Fibroblast of villous mesenchyme (primary cell): ENCODE measurements at regions not wholly inside any gene's neighbourhood (a gene's known extent, or its start where the extent isn't known, plus 50 kb on each side); places are given as distances from the start of the nearest gene placed in this dataset.
"Not testable (repeated sequence)": the region's sequence is repeated elsewhere in the genome, so short reads cannot be mapped to it uniquely, and the experiment has no call there.

Experiments
- DNase-seq: peaks from one replicate; pipeline ENCODE4 v3.0.0-alpha.2; 2010; ENCODE audit warnings: low read depth
- H3K4me3 ChIP-seq: 2 replicates; pipeline ENCODE4 v1.5.1; 2011; ENCODE audit warnings: low read depth, mild to moderate bottlenecking, low read length
- TF ChIP-seq, protein P1 (sequence below): IDR thresholded peaks from 2 replicates; pipeline ENCODE4 v1.5.1; 2012; ENCODE audit warnings: low read depth, mild to moderate bottlenecking, low read length; ENCODE audit not compliant: insufficient read depth

DNA sequence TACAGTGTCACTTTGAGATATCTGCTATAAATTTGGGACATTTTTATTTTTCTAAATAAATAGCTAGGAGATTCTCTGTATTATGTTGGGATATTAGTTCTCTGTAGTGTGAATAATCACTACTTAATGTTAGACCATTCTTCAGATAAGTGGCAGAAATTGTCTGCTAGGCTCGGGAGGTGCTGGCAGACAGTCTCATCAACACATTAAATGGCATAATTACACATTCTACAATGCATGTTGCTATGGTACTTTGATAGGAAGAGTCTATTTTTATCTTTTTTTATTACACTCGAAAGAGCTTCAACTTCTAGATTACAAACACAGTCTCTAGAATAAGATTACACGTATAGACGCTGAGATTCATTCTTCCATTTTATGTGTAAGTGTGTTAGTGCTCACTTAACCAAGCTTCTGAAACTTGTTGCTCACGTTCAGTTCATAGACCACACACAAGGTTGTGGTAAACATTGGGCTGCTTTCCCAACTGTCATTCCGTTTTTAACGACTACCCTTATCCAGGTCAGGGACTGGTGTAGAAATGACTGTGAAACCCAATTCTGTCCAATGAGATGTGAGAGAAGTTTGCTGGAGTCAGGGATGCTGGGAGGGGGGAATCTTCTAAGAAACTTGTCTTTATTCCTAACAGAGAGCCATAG lies 78.6 kb downstream of the TPBG start:
- H3K4me3 ChIP-seq, result no peak overlapping the region
- DNase-seq, result no peak
- TF ChIP-seq, protein P1, sequence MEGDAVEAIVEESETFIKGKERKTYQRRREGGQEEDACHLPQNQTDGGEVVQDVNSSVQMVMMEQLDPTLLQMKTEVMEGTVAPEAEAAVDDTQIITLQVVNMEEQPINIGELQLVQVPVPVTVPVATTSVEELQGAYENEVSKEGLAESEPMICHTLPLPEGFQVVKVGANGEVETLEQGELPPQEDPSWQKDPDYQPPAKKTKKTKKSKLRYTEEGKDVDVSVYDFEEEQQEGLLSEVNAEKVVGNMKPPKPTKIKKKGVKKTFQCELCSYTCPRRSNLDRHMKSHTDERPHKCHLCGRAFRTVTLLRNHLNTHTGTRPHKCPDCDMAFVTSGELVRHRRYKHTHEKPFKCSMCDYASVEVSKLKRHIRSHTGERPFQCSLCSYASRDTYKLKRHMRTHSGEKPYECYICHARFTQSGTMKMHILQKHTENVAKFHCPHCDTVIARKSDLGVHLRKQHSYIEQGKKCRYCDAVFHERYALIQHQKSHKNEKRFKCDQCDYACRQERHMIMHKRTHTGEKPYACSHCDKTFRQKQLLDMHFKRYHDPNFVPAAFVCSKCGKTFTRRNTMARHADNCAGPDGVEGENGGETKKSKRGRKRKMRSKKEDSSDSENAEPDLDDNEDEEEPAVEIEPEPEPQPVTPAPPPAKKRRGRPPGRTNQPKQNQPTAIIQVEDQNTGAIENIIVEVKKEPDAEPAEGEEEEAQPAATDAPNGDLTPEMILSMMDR, result no peak

DNA sequence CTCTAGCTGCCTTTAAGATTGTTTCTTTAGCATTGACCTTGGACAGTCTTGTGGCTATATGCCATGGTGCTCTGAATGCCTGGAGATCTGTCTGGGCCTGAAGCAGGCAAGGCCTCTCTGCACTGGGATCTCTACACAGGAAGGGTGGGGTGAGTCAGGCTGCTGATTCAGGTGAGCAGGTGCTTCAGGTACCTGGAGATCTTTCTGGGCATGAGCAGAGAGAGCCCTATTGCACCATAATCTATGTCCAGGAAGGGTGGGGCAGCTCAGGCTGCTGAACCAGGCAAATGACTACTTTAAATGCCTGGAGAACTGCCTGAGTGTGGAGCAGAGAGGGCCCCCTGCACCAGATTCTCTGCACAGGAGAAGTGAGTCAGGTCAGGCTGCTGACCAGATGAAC lies 94.5 kb downstream of the TPBG start:
- no peak for DNase-seq
- TF ChIP-seq, protein P1, result no peak
- no peak overlapping the region for H3K4me3 ChIP-seq

GRCh38 chr6:82458705-82459104 lies 95.1 kb downstream of the TPBG start:
- DNase-seq, result no peak
- TF ChIP-seq, protein P1, result no peak

GRCh38 chr6:82461536-82461935 lies 97.9 kb downstream of the TPBG start:
- H3K4me3 ChIP-seq, result no peak overlapping the region
- no peak for DNase-seq
- TF ChIP-seq, protein P1, result no peak

More at GRCh38 chr6:82458705-82459104, 95.1 kb downstream of the TPBG start:
- H3K4me3 ChIP-seq, result no peak overlapping the region

DNA sequence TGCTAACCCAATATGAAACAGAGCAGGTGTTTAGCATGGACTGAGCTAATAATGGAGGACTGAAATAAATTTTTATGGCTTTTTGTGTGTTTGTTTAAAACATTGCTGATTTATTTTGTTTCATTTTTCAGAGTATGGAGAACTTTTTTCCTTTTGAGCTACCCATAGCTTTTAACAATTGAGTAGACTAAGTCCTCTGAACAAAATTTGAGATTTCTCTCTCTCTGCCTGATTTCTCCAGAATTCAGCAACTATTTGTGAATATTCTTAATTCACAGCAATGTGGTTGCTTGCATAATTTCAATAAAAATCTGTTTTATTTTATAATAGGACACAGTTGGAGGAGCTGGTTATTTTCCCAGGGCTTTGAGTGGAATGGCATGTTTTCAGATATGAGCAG lies 103.7 kb downstream of the TPBG start:
- H3K4me3 ChIP-seq, result no peak overlapping the region
- no peak for DNase-seq
- TF ChIP-seq, protein P1, result no peak

DNA sequence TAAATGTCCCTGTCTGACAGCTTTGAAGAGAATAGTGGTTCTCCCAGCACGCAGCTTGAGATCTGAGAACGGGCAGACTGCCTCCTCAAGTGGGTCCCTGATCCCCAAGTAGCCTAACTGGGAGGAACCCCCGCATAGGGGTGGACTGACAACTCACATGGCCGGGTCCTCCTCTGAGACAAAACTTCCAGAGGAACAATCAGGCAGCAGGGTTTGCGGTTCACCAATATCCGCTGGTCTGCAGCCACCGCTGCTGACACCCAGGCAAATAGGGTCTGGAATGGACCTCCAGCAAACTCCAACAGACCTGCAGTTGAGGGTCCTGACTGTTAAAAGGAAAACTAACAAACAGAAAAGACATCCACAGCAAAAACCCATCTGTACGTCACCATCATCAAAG lies 106.5 kb downstream of the TPBG start:
- not testable (repeated sequence) for DNase-seq, H3K4me3 ChIP-seq

- DNase-seq, result not testable (repeated sequence)
These were observed 111.5 kb downstream of the TPBG start for GRCh38 chr6:82475106-82475505.

DNA sequence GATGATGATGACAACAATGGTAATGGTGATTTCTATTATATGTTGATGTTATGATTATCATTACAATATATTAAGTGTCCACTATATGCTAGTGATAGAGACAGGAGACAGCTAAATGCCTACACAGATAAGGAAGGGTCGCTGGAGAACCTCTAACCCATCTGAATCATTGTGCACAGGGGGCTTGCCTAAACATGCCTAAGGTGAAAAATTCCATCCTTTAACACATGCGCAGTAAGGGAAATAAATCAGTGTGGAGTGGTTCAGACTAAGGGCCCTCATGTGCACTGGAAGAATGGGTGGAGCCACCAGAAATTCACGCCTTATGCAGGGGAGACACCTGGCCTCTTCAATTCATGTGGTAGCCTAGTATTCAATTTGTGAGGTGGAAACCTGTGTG lies 120.4 kb downstream of the TPBG start:
- H3K4me3 ChIP-seq, result no peak overlapping the region
- TF ChIP-seq, protein P1, result no peak
- no peak for DNase-seq

More at GRCh38 chr6:82475106-82475505, 111.5 kb downstream of the TPBG start:
- H3K4me3 ChIP-seq, result not testable (repeated sequence)
